Activated naive CD4-positive, alpha-beta T cell treated with anti-CD3 and anti-CD28 coated beads, Interleukin-2, amount 10 ng/mL, durations not matched to agents 7 days and 5 days (primary cell): ENCODE measurements at regions not wholly inside any gene's neighbourhood (a gene's known extent, or its start where the extent isn't known, plus 50 kb on each side); places are given as distances from the start of the nearest gene placed in this dataset.

Experiments used
- CTCF ChIA-PET: fragments of 350-600 bp; sonication (Branson Sonifier 250); formaldehyde crosslinking; loops from one replicate; lab custom pipeline; 2021; ENCODE audit warnings: antibody characterized with exemption; lab: Charles Lee
- DNase-seq: peaks from one replicate; pipeline ENCODE4 v3.0.0-alpha.2; 2020
- H3K27ac Mint-ChIP-seq: one replicate; pipeline ENCODE4 v1.8.0; 2021; ENCODE audit warnings: mild to moderate bottlenecking, moderate library complexity, mixed read lengths
- H3K27me3 Mint-ChIP-seq: one replicate; pipeline ENCODE4 v1.8.0; 2021; ENCODE audit warnings: mild to moderate bottlenecking, mixed read lengths
- H3K36me3 Mint-ChIP-seq: one replicate; pipeline ENCODE4 v1.8.0; 2021; ENCODE audit warnings: mixed read lengths
- H3K4me1 Mint-ChIP-seq: one replicate; pipeline ENCODE4 v1.8.0; 2021; ENCODE audit warnings: mixed read lengths
- H3K4me3 Mint-ChIP-seq: one replicate; pipeline ENCODE4 v1.8.0; 2021; ENCODE audit warnings: mild to moderate bottlenecking, moderate library complexity, mixed read lengths
- H3K9me3 Mint-ChIP-seq: one replicate; pipeline ENCODE4 v1.8.0; 2021; ENCODE audit warnings: mixed read lengths

DNA sequence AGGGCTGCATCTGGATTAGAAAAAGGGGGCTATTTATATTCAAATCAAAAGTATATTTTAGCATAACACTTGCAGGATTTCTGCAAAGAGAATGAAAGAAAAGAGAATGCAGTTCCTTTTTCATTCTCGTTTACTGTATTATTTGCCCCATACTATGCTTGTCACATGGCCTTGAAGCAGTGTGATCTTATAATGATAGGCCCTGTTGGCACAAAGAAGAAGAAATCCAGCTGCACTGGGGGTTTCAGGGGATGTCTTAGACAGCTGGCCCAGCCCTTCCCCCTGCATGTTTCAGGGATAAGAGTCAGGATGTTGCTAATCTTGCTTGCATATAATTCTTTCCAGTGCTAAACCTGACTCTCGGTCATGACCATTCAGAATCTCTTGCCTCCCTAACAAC, 369.5 kb downstream of the SEC16B start:
- Mint-ChIP-seq H3K4me1 (no peaks in the 10 kb centered on the region), H3K36me3 (no peaks in the 10 kb centered on the region), H3K4me3 (no peak overlapping the region), H3K27me3 (no peaks in the 10 kb centered on the region), H3K9me3 (peaks cover 5% of the 10 kb centered on the region), H3K27ac (no peak overlapping the region)
- DNase-seq: no peak
- CTCF ChIA-PET: no interaction called here

DNA sequence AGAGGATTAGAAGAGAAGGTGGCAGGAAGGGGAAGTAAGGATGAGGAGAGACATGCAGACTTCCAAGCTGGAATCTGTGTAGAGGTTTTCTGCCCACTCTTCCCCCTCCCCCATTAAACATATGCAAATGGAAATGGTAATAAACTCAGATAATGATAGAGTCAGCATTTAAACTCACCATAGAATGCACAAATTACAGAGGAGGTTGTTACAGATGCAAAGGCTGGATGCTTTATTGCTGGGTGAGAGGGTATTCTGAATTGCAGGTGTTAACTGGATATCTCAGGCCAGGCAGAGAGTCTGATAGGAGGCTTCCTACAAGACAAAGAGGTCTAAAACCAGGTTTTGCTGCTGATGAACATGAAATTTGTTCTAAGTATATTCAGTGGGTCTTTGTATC, 372.5 kb downstream of the SEC16B start:
- H3K36me3 Mint-ChIP-seq: no peaks in the 10 kb centered on the region
- CTCF ChIA-PET: no interaction called here
- H3K27me3 Mint-ChIP-seq: no peaks in the 10 kb centered on the region
- DNase-seq: no peak
- H3K4me1 Mint-ChIP-seq: no peaks in the 10 kb centered on the region
- no peaks in the 10 kb centered on the region for H3K9me3 Mint-ChIP-seq
- no peak overlapping the region for H3K4me3 Mint-ChIP-seq
- no peak overlapping the region for H3K27ac Mint-ChIP-seq

DNA sequence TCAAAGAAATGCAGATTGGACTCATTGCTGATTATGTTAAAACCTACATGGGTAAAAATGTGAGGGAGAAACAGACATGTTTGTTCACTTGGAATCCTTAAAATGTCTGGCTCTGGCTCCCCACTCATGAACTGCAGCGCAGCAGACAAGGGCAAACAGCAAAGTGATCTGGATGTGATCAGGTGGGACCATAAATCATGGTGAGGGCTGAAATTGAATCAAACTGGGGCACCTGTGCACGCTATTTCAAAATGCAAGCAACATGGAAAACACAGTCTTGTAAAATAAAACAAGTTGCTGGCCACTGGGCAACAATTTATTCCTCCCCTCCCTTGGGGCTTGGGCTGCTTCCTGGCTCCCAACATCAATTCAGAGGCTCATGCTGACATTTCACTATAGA, 373.4 kb downstream of the SEC16B start:
- no peaks in the 10 kb centered on the region for H3K4me1 Mint-ChIP-seq
- H3K27me3 Mint-ChIP-seq: no peaks in the 10 kb centered on the region
- H3K36me3 Mint-ChIP-seq: no peaks in the 10 kb centered on the region
- CTCF ChIA-PET: no interaction called here
- no peak for DNase-seq
- no peak overlapping the region for H3K4me3 Mint-ChIP-seq
- no peaks in the 10 kb centered on the region for H3K9me3 Mint-ChIP-seq
- H3K27ac Mint-ChIP-seq: no peak overlapping the region

DNA sequence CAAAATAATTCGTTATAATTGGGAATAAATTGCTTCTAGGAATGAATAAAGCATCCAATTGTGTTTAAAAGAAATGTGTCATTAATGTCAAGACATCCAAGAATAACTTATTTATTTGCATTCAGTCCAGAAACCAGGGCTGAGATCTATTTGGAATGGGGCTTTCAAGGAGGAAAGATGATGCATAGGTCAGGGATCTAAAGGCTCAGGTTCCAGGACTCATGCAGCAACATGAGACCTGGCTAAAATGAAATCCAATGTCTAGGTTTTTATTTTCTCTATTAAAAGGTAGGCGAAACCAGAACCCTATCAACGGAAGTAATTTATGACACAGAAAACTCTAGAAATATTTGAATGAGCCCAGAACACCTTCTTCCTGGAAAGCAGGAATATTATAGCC, 376.8 kb downstream of the SEC16B start:
- no peaks in the 10 kb centered on the region for H3K4me1 Mint-ChIP-seq
- H3K27ac Mint-ChIP-seq: no peak overlapping the region
- no peaks in the 10 kb centered on the region for H3K27me3 Mint-ChIP-seq
- no peaks in the 10 kb centered on the region for H3K36me3 Mint-ChIP-seq
- H3K9me3 Mint-ChIP-seq: no peaks in the 10 kb centered on the region
- DNase-seq: no peak
- H3K4me3 Mint-ChIP-seq: no peak overlapping the region
- CTCF ChIA-PET: no interaction called here

DNA sequence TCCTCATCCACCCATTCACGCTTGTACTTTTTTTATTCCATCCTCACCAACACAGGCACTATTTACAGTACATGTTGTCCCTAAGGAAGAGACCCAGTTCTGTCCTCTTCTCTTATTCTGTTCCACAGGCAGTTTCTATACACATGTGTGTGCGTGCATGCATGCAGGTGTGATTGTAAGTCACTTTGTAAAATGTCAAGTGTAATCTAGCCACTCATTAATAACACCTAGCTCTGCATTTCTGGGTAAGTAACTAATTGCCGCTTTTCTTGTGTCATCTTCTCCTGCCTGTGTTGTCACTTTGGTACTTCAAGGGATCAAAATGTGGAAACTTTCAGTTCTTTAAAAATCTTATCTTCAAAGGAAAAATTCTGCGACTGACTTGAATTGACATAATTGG, 377.2 kb downstream of the SEC16B start:
- Mint-ChIP-seq H3K4me1 (no peaks in the 10 kb centered on the region), H3K4me3 (no peak overlapping the region), H3K27ac (no peak overlapping the region), H3K27me3 (no peaks in the 10 kb centered on the region), H3K9me3 (peaks cover under 1% of the 10 kb centered on the region), H3K36me3 (no peaks in the 10 kb centered on the region)
- DNase-seq: no peak
- CTCF ChIA-PET: no interaction called here

DNA sequence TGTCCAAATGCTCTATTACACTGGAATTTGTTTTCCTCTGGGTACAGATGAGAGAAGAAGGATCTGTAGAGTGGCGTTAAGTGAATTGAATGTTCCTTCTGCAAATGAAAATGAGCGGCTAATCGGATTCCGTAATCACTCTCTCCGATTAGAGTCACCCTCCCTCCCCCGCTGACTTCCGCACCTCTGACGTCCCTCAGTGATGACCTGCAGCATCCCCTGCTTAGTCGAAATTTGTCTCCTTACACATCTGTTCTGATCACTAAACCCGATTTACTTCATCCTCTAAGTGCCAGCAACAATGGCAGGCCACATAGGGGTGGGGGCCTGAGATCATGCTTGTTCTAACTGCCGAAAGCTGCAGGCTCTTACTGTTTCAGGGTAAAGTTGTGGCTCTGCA, 378.7 kb downstream of the SEC16B start:
- Mint-ChIP-seq H3K4me3 (no peak overlapping the region), H3K27me3 (no peaks in the 10 kb centered on the region), H3K4me1 (no peaks in the 10 kb centered on the region), H3K9me3 (peaks cover 6% of the 10 kb centered on the region), H3K27ac (no peak overlapping the region), H3K36me3 (no peaks in the 10 kb centered on the region)
- CTCF ChIA-PET: no interaction called here
- no peak for DNase-seq

DNA sequence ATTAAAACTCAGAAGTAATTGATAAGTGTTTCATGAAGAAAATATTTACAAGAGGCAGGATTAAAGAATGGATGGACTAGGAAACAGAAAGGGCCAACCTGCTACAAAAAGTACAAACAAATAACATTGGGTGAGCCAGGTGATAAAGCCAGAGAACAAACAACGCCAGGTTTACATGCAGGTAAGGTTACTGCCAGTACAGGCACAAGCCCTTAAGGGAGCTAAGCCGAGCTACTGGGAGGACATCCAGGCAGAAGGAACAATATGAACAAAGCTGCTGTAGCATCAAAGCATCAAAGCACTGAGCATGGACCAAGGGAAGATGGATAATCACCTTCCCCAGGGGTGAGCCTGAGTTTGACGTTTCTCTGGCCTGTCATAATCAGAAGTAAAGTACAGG, 380.7 kb downstream of the SEC16B start:
- Mint-ChIP-seq H3K4me1 (no peaks in the 10 kb centered on the region), H3K27ac (no peak overlapping the region), H3K27me3 (no peaks in the 10 kb centered on the region), H3K36me3 (no peaks in the 10 kb centered on the region), H3K9me3 (peaks cover 8% of the 10 kb centered on the region), H3K4me3 (no peak overlapping the region)
- no peak for DNase-seq
- CTCF ChIA-PET: no interaction called here

DNA sequence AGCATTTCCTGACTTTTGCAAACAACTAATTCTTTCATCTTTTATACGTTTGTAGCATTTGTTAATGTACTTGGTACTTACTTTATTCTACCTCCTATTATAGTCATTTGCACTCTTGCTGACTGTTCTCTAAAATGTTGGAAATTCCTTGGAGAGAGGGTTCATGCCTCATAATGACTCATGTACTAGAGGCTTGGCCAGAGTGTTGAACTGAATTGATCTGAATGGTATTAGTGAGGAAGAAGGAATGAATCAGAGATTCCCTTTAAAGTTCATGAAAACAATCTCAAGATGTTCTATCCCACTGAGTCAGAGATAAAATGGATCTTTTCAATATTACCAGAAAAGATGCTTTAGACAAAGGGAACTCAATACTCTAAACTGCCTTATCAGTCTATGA, 383.4 kb downstream of the SEC16B start:
- Mint-ChIP-seq H3K36me3 (no peaks in the 10 kb centered on the region), H3K9me3 (peaks cover 8% of the 10 kb centered on the region), H3K27me3 (no peaks in the 10 kb centered on the region), H3K4me3 (no peak overlapping the region), H3K27ac (no peak overlapping the region), H3K4me1 (no peaks in the 10 kb centered on the region)
- no peak for DNase-seq
- CTCF ChIA-PET: no interaction called here

DNA sequence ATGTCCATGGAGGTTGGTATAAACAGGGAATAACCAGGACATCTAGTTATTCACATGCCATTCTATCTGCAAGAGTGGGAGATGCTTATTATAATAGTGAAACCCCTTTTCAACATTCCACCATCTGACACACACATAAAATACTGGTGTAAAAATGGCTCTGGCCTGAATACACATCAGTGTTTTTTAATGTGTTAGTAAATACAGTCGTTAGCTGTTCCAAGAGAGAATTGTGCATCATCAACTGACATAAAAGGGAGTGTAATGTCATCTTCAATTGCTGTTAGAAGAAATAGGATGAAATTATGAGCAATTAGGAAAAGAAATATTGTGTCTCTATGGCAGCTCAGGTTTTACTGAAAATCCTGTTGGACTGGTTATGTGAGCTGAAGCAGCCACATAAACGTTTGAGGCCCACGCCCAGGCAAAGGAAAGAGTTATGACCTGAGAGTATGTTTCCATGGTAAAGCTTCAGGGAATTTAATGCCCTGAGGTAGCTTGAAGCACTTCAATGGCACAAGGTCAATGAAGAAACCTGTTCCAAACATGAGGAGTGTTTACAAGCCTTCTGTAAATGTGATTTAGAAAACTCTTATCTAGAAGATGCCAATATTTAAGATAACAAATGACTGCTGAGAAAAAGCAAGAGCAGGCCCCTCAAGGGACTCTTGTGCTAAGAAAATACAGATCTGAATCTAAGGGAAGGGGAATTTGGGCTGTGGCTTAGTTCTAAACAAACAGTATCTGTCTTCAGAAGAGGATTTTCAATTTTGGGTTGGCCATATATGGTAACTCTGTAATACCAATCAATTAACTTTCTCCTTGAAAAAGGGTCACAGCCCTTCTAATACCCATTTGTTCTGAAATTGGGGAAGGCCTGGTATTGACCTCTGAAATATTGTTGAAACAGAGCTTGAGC, 384.3 kb downstream of the SEC16B start:
- no peaks in the 10 kb centered on the region for H3K4me1 Mint-ChIP-seq
- CTCF ChIA-PET: no interaction called here
- H3K27me3 Mint-ChIP-seq: no peaks in the 10 kb centered on the region
- no peak for DNase-seq
- H3K27ac Mint-ChIP-seq: no peak overlapping the region
- peaks cover 8% of the 10 kb centered on the region for H3K9me3 Mint-ChIP-seq
- no peaks in the 10 kb centered on the region for H3K36me3 Mint-ChIP-seq
- no peak overlapping the region for H3K4me3 Mint-ChIP-seq

DNA sequence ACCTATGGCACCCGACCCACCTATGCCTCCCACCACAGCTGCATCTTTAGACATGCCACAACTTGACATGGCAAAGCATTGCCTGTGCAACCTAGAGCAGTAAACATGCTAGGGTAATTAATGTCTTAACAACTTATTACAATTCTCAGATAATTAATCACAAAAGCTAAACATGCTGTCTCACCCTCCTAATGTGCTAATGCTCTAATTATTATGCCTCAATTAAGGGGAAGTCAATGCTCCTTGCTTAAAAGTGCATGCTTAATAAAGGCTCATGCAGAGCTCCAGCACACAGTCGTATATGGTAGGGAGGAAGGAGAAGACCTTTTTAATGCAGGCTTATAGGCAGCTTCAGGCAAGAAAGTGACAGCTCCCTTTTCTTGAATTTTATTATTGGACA, 396.0 kb downstream of the SEC16B start:
- Mint-ChIP-seq H3K4me3 (no peak overlapping the region), H3K36me3 (no peaks in the 10 kb centered on the region), H3K27me3 (no peaks in the 10 kb centered on the region), H3K9me3 (peaks cover 2% of the 10 kb centered on the region), H3K4me1 (no peaks in the 10 kb centered on the region), H3K27ac (no peak overlapping the region)
- CTCF ChIA-PET: no interaction called here
- DNase-seq: no peak

DNA sequence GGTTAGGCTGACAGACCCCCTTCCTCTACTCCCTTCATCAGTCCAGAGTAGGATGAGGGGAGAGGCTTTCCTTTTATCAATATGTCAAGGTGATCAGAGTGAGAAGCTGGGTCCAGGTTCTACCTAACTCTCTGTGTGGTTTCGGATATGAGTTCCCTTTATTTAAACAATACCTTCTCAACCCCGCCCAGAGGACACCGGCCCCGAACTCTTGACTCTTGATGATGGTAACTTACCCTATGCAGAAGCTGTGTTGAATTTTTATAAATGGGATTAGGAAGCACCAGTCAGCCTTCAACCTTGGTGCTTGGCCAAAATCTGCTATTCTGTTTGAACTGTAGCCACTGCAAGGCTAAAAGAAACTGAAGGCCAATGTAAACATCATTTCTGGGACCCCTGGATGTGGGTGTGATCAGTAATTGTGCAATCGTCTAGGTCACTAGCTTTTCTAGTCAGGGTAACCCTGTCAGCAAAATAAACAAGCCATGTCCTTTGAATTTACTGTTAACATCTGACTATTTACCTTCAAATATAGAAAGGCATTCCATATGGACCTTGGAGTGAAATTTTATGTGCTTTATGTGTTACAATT, 398.3 kb downstream of the SEC16B start:
- no peaks in the 10 kb centered on the region for H3K27me3 Mint-ChIP-seq
- CTCF ChIA-PET: no interaction called here

DNA sequence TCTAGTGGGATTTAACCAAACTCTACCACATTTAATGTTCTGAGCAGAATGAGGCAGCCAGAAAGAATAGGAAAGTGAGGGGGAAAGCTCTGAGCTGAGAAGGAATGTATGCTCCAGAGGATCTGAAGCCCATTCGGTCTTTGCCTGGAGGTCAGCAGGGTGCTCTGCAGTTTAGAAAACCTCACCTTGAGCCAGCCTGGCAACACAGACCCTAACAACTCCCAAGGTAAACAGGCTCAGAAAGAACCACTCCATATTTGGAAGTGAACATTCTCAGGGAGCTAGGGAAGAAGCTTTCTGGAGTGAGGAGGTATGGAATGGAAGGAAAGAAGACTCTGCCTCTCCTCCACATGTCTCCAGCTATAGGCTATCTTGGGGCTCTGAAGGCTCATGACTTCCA, 398.8 kb downstream of the SEC16B start:
- DNase-seq: no peak
- no peak overlapping the region for H3K27ac Mint-ChIP-seq
- H3K4me1 Mint-ChIP-seq: no peaks in the 10 kb centered on the region
- H3K9me3 Mint-ChIP-seq: peaks cover 4% of the 10 kb centered on the region
- no peaks in the 10 kb centered on the region for H3K36me3 Mint-ChIP-seq
- CTCF ChIA-PET: no interaction called here
- H3K27me3 Mint-ChIP-seq: no peaks in the 10 kb centered on the region
- no peak overlapping the region for H3K4me3 Mint-ChIP-seq

More for the DNA sequence above, 398.3 kb downstream of the SEC16B start:
- Mint-ChIP-seq H3K4me3 (no peak overlapping the region), H3K27ac (no peak overlapping the region), H3K9me3 (peaks cover 4% of the 10 kb centered on the region), H3K4me1 (no peaks in the 10 kb centered on the region), H3K36me3 (no peaks in the 10 kb centered on the region)
- no peak for DNase-seq

DNA sequence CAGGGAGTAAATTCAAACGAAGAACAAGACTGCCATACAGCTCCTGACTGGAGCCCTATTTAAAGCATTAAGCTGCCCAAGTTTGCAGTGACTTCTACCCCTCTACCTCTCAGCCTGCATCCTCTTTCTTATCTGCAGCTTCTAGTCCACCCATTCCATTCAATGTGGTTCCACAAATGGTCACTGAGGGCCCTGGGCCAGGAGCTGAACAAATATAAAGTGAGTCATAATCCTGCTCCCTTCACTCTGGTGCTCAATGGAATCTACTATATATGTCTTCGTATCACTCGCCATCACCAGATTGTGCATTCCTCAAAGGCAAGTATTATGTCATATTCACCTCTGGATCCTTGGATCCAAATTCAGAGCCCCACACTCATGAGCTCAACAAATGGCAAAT, 398.7 kb downstream of the BRINP2 start:
- H3K36me3 Mint-ChIP-seq: no peaks in the 10 kb centered on the region
- H3K4me1 Mint-ChIP-seq: no peaks in the 10 kb centered on the region
- no peak for DNase-seq
- CTCF ChIA-PET: no interaction called here
- no peak overlapping the region for H3K4me3 Mint-ChIP-seq
- peaks cover 4% of the 10 kb centered on the region for H3K9me3 Mint-ChIP-seq
- H3K27me3 Mint-ChIP-seq: no peaks in the 10 kb centered on the region
- no peak overlapping the region for H3K27ac Mint-ChIP-seq

DNA sequence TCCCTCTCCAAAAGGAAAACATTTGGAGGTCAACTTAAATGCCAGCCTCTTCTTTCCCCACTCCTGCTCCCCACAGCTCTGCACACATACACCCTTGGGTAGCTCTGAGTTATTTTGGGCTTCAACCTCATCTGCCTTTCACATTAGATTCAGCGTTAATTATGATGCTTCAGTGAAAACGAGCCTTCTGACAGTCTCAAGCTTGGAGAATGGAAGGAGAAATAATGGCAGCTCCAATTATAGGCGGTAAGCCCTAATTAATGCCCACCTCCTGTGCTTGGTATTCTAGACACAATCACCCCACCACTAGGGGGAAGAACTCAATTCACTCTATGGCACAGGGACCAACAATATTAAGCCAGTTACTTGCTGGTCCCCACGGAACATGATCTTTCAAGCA, 397.9 kb downstream of the BRINP2 start:
- Mint-ChIP-seq H3K27me3 (no peaks in the 10 kb centered on the region), H3K36me3 (no peaks in the 10 kb centered on the region), H3K4me3 (no peak overlapping the region), H3K9me3 (peaks cover 4% of the 10 kb centered on the region), H3K4me1 (no peaks in the 10 kb centered on the region), H3K27ac (no peak overlapping the region)
- no peak for DNase-seq
- CTCF ChIA-PET: no interaction called here

DNA sequence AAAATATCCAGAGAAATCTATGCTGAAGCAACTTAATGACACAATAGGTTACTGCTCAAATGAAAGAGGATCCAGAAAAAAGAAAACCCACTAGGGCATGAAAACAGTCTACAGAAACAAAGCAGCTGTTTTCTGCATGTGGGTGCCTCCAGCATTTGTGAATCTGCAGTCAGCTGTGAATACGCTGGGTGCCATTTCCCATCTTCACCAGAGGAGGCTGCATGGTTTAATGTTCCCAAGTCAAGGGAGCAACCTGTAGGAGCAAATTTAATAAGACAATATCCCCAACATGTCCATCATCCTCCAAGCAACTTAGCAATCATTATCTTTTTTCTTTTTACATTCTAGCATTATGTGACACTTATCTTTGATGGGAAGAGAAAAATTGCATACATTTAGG, 396.6 kb downstream of the BRINP2 start:
- Mint-ChIP-seq H3K36me3 (no peaks in the 10 kb centered on the region), H3K9me3 (peaks cover 4% of the 10 kb centered on the region), H3K4me3 (no peak overlapping the region), H3K4me1 (no peaks in the 10 kb centered on the region), H3K27me3 (no peaks in the 10 kb centered on the region), H3K27ac (no peak overlapping the region)
- CTCF ChIA-PET: no interaction called here
- DNase-seq: no peak
